Loucy (cell line): ENCODE measurements at regions not wholly inside any gene's neighbourhood (a gene's known extent, or its start where the extent isn't known, plus 50 kb on each side); places are given as distances from the start of the nearest gene placed in this dataset.

Experiments
- H2AFZ ChIP-seq: fragments of 200-600 bp; sonication (generic); 2 replicates; pipeline ENCODE4 v1.6.0; 2016; ENCODE audit warnings: antibody characterized with exemption, mild to moderate bottlenecking, low read length, moderate library complexity
- H3F3A ChIP-seq: fragments of 200-600 bp; 2 replicates; pipeline ENCODE4 v1.6.0; 2016; ENCODE audit warnings: antibody characterized with exemption, low read depth, mild to moderate bottlenecking
- H3K27me3 ChIP-seq: fragments of 200-600 bp; sonication (generic); 2 replicates; pipeline ENCODE4 v1.6.1; 2014; ENCODE audit warnings: low read length, mild to moderate bottlenecking; ENCODE audit not compliant: insufficient read depth, poor library complexity, severe bottlenecking
- H3K36me3 ChIP-seq: fragments of 200-600 bp; sonication (generic); 2 replicates; pipeline ENCODE4 v1.6.1; 2016; ENCODE audit warnings: low read length; ENCODE audit not compliant: insufficient read depth
- H3K4me1 ChIP-seq: fragments of 200-600 bp; sonication (generic); 2 replicates; pipeline ENCODE4 v1.5.1; 2014; ENCODE audit warnings: low read length, mild to moderate bottlenecking; ENCODE audit not compliant: insufficient read depth, poor library complexity, severe bottlenecking
- H3K4me2 ChIP-seq: fragments of 200-600 bp; sonication (generic); 2 replicates; pipeline ENCODE4 v1.6.0; 2014; ENCODE audit warnings: antibody characterized with exemption, low read length, low read depth, mild to moderate bottlenecking; ENCODE audit not compliant: poor library complexity, severe bottlenecking
- H3K4me3 ChIP-seq: fragments of 200-600 bp; sonication (generic); 2 replicates; pipeline ENCODE4 v1.5.1; 2014; ENCODE audit warnings: low read length, mild to moderate bottlenecking, mixed read lengths; ENCODE audit not compliant: poor library complexity, severe bottlenecking
- H3K79me2 ChIP-seq: fragments of 200-600 bp; sonication (generic); 2 replicates; pipeline ENCODE4 v1.6.1; 2014; ENCODE audit warnings: low read length; ENCODE audit not compliant: insufficient read depth
- H3K9ac ChIP-seq: fragments of 200-600 bp; sonication (generic); 2 replicates; pipeline ENCODE4 v1.6.0; 2014; ENCODE audit warnings: mild to moderate bottlenecking, low read depth, low read length, moderate library complexity; ENCODE audit not compliant: poor library complexity, severe bottlenecking
- H3K9me2 ChIP-seq: fragments of 200-600 bp; sonication (generic); replicated peaks from 2 replicates; pipeline ENCODE4 v1.6.1; 2016; ENCODE audit warnings: low read depth, low read length, mixed read lengths
- H3K9me3 ChIP-seq: fragments of 200-600 bp; sonication (generic); 2 replicates; pipeline ENCODE4 v1.6.1; 2014; ENCODE audit warnings: mild to moderate bottlenecking, antibody characterized with exemption, low read length, low read depth; ENCODE audit not compliant: insufficient read depth
- H4K20me1 ChIP-seq: fragments of 200-600 bp; sonication (generic); 2 replicates; pipeline ENCODE4 v1.6.0; 2014; ENCODE audit warnings: antibody characterized with exemption, low read length, mild to moderate bottlenecking; ENCODE audit not compliant: insufficient read depth, poor library complexity, severe bottlenecking
- CTCF ChIP-seq: fragments of 200-600 bp; sonication (generic); conservative IDR thresholded peaks from 2 replicates; pipeline ENCODE4 v1.5.1; 2014; ENCODE audit warnings: mild to moderate bottlenecking, antibody characterized with exemption, low read length
- EZH2phosphoT487 ChIP-seq: fragments of 200-600 bp; IDR thresholded peaks from 2 replicates; pipeline ENCODE4 v1.6.1; 2018; ENCODE audit warnings: antibody characterized with exemption, mild to moderate bottlenecking, moderate library complexity, borderline replicate concordance

GRCh38 chr2:41886145-41886664, 161.6 kb upstream of the PKDCC start:
- H3K9me2 ChIP-seq = no peaks in the 10 kb centered on the region

GRCh38 chr2:41886757-41887156, 161.1 kb upstream of the PKDCC start:
- Histone ChIP-seq H3K9me3 (no peaks in the 10 kb centered on the region), H3K4me2 (no peak overlapping the region), H3K9me2 (no peaks in the 10 kb centered on the region), H3K9ac (no peak overlapping the region), H3F3A (no peaks in the 10 kb centered on the region), H3K27me3 (no peaks in the 10 kb centered on the region), H3K36me3 (no peaks in the 10 kb centered on the region), H3K4me1 (no peaks in the 10 kb centered on the region), H2AFZ (no peak overlapping the region), H3K79me2 (no peaks in the 10 kb centered on the region), H4K20me1 (no peaks in the 10 kb centered on the region), H3K4me3 (no peak overlapping the region)
- TF ChIP-seq CTCF = no peak
- TF ChIP-seq EZH2phosphoT487 = no peak

More at GRCh38 chr2:41886145-41886664, 161.6 kb upstream of the PKDCC start:
- H3K36me3 ChIP-seq = no peaks in the 10 kb centered on the region
- H3K4me1 ChIP-seq = no peaks in the 10 kb centered on the region
- H3K9ac ChIP-seq = no peak overlapping the region
- no peaks in the 10 kb centered on the region for H3K27me3 ChIP-seq
- no peaks in the 10 kb centered on the region for H3K79me2 ChIP-seq
- no peaks in the 10 kb centered on the region for H4K20me1 ChIP-seq
- no peaks in the 10 kb centered on the region for H3F3A ChIP-seq
- H2AFZ ChIP-seq = no peak overlapping the region
- H3K4me3 ChIP-seq = no peak overlapping the region
- H3K4me2 ChIP-seq = no peak overlapping the region
- TF ChIP-seq EZH2phosphoT487 (no peak), CTCF (no peak)
- no peaks in the 10 kb centered on the region for H3K9me3 ChIP-seq

- H3K9me2 ChIP-seq = no peaks in the 10 kb centered on the region
These were observed 157.5 kb upstream of the PKDCC start for GRCh38 chr2:41890341-41890740.

More at GRCh38 chr2:41890341-41890740, 157.5 kb upstream of the PKDCC start:
- Histone ChIP-seq H3K36me3 (no peaks in the 10 kb centered on the region), H2AFZ (no peak overlapping the region), H3K4me1 (no peaks in the 10 kb centered on the region), H3K4me3 (no peak overlapping the region), H3K79me2 (no peaks in the 10 kb centered on the region), H4K20me1 (no peaks in the 10 kb centered on the region), H3K27me3 (no peaks in the 10 kb centered on the region), H3K9ac (no peak overlapping the region), H3F3A (no peaks in the 10 kb centered on the region), H3K9me3 (no peaks in the 10 kb centered on the region), H3K4me2 (no peak overlapping the region)
- TF ChIP-seq CTCF = no peak
